NCI-H82 (cell line): ENCODE measurements at regions not wholly inside any gene's neighbourhood (a gene's known extent, or its start where the extent isn't known, plus 50 kb on each side); places are given as distances from the start of the nearest gene placed in this dataset.

ENCODE experiments used
- DNase-seq: peaks from one replicate; lab custom pipeline; 2025; lab: John Stamatoyannopoulos, UW

DNA sequence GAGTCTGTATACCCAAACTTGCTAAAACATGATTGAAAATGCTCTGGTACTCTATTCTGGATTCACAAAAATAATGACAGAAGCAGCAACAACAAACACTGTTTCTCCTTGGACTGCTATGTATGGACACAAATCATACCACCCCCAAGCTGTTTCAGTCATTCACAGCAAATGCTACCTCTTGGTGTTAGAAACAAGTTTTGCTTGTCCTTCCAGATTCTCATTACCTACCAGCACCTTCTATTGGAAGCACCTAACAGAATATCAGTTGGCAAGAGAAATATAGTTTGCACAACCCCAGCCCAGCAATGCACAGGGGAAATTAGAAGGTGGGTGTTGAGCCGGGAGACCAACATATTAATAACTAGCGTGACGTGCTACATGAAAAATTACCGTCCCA, 1950.9 kb downstream of the C4orf33 start:
- DNase-seq: no peak

DNA sequence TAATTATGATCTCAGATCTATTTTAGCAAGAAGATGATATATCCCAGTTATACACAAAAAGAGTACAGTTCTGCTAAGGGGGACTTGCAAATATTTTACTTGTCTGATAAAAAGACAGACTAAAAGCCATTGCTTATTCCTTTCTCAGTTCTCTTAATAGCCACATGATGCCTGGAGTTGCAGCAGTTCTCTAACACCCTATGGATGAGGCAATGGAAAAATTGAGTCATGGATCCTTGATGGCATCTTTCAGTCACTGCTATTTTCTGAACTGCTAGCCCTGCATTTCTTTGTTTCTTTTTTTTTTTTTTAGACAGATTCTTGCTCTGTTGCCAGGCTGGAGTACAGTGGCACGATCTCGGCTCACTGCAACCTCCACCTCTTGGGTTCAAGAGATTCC, 1956.7 kb downstream of the C4orf33 start:
- no peak for DNase-seq

DNA sequence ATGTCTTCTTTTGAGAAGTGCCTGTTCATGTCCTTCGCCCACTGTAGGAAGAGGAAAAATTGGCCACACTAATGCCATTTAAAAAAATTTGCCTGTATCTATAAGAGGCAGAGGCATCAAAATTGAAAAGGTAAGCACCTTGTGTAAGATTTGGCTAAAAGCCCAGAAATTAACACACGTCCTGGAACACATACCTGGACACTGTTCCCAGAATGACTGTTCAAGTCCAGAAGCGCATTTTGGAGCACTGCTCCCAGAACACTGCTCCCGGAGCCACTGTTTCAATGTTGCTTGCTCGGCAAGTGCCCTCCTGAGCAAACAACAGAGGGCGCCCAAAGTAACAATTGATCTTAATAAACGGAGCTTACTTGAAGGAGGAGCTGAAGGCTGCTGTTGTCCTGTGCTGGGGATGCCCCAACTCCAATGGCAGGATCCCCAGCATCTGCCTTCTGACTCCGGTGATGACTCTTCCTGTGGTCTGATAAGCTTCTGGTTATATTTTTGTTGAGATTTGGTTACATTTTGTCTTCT, 1958.6 kb downstream of the C4orf33 start:
- peak; percentile 4 for DNase-seq

DNA sequence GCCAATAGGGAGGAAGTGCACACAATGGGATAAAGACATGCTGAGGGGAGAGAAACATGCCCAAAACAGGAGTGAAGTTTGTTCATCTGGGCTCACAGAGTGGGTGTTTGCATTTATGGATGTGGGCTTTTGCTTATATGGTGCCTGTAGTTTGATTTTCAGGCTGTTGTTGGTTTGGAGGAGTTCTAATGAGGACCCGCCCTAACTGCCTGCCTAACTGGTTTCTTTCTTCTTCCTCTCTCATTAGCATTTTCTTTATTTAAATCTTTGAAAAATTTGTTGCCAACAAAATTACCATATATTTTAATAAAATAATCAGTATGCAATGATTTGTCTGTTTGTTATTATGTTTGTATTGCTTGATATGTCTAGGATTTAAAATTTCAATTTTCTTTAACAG, 1965.8 kb downstream of the C4orf33 start:
- DNase-seq: no peak

DNA sequence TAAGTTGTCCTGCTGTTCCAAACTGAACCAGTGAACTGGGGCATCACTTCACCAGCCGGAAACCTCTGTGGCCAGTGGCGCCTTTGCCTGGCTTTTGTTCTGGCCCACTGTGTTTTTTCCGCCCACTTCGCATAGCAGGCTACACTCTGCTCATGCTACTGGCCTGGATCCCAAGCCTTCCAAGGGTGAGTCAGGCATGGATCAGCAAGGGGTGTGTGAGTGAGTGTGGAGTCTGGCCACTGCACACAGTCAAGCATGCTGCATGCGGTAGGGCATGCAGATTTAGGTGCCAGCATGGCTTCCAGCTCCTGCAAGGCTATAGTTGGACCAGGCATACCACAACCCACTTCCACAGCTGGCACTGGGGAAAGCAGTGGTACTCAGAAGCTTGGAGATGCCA, 1967.9 kb downstream of the C4orf33 start:
- DNase-seq: no peak

DNA sequence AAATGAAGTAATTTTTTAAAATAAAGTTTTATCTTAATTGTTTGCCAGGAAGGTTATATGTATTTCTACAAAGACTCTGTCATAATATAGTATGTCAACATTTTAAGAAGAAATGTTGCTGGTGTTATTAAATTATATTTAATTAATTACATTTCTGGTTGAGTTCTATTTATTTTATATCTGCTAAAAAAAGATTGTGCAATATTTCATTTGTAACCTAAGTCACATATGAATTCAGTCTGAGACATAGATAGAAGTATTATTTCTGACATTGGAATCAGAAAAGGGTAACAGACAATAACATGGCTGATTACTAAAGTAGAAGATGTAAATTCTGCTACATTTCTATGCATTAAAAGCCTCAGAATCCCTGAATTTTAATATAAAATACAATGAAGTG, 1985.1 kb downstream of the C4orf33 start:
- no peak for DNase-seq

DNA sequence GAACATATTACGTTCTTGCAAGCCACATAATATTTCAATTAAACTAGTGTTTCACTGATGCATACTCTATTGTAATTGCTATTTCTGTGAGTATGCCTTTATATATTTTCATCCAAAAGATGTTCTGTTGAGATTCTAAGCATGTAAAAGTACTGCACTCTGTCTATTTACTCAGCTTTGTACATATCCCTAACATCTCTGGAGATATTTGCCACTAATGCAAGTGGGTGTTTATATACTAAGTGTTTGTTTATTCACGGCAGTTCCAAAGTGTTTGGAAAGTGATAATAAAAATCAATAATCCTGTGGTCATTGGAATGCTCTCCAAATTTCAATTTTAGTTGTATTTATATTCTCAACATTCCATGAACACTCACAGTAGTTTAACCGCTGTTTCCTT, 1989.0 kb downstream of the C4orf33 start:
- no peak for DNase-seq

DNA sequence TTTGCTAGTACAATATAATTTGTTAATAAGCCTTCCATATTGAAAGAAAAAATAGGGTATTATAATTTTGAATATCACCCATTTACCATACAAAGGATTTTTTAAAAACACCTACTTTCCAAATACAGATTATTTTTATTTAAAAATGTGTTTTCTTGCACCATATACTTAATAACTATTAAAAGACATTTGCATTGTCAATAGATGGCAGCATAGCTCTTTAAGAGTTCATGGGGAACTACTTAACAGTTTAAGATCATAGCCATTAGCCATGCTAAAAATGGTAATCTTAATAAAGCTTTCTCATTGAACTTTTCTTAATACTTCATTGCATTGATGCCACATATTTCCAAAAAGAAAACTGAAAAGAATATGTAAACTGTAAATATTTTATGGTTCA, 1995.9 kb downstream of the C4orf33 start:
- peak; percentile 60 for DNase-seq

DNA sequence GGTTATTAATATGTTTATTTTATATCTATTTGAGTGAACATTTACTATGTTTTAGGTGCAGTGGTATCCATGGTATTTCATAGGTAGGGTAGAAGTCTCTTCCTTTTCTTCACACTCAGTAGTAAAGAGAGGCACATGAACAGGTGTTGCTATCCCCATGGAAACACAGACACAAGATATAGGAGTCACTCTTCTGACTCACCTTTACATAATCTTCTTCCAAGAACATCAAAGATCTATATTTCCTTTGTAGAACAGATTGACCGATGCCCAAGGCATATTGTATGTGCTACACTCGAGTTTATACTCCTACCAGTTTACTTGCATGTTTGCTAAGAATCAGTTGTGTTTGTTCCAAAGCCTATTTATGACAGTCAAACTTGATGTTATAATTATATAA, 1997.4 kb downstream of the C4orf33 start:
- DNase-seq: peak; percentile 2

DNA sequence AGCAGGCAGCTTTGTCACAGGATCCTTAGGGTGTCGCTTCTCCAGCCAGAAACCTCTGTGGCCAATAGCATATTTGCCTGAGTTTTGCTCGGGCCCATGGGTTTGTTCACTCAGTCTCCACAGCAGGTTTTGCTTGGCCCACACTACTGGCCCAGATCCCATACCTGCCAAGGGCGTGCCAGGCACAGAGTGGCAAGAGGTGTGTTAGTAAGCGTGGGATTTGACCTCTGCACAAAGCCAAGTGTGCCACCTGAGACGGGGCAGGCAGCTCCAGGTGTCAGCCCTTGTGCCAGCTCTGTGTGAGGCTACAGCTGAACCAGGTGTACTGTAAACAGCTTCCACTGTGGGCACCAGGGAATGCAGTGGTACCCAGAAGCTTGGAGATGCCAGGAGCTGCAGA, 2003.0 kb downstream of the C4orf33 start:
- no peak for DNase-seq

DNA sequence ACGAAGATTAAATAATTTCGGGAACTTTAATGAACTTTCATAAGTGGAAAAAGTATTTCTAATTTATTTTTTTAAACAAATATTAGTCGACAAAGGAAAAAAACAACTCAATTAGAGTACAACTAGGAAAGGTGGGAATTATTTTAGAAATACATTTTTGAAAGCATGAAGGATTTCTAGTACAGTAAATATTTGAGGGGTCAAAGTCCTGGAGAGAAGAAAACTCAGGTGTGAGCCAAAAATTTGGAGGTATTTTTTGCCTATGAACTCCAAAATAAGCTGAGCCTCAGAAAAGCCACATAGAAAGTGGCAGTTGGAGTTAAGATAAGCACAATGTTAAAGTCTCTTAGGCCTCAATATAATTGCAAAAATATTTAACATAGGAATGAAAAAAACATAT, 2017.3 kb downstream of the C4orf33 start:
- DNase-seq: no peak

DNA sequence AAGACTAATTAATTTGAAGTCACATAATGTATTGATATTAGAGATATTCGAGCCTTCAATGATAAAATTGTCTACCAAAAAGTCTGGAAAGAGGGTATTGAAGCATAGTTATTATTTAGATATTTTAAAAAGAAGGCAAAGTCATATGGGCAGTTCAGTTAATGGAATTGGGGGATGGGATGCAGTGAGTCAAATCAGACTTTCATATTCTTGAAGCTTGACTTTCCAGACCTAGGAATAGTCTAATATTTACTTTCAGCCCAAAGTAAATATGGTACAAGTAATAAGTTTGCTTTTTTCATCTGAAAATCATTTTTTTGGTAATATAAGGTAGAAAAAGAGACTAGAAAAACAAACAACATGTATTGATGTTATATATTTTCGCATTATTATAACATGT, 2017.8 kb downstream of the C4orf33 start:
- DNase-seq: no peak

DNA sequence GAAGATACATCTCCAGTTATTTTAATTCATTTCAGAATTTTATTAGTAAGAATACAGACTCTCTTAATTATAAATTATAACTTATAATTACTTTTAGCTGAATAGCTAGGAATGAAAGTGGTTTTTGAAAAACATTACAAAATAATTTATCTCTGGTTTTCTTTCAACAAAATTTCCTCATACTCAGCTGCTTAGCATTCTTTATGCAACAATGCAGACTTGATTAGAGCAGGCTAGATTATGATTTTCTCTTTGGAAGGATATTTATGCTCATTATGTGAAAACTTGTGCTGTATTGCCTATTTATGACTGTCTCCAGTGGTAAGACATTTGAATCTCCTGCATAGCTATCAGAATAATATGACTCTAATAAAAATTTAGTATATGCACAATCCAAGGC, 2023.7 kb downstream of the C4orf33 start:
- DNase-seq: no peak

DNA sequence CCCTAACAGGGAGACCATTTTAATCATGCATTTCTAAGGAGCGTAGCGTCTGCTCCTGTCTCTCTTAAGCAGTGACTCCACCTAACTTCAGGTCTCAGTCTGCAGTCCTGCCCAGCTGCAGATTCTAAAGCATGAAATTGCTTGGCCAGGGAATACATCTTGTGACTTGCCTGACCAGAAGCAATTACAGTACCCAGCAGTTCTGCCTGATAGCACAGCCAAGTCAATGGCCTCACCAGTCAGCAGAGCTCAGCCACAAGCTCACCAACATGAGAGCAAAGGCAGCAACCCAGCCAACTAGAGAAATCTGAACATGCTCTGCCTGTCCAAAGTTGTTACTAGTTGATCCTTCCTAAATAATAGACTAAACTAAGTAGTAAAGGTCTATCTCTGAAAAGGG, 2011.9 kb upstream of the PCDH10 start:
- no peak for DNase-seq

DNA sequence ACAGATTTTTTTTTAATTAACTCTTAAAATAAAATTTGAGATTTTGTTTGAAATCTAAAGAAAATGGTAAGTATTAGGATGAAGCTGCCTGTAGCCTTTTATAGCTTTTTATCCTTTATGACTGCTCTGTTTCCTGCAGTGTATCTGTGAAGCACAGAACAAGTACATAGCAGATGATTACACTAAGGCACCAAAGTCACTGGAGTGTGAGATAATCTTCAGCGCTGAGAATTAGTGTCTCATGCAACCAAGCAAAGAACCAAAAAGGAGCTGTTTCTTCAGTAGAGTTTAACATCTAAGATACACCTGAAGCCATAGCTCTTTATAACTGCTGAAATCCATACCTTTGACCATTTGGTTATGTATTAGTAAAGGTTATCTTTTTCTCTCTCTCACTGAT, 1989.8 kb upstream of the PCDH10 start:
- DNase-seq: peak; percentile 6

DNA sequence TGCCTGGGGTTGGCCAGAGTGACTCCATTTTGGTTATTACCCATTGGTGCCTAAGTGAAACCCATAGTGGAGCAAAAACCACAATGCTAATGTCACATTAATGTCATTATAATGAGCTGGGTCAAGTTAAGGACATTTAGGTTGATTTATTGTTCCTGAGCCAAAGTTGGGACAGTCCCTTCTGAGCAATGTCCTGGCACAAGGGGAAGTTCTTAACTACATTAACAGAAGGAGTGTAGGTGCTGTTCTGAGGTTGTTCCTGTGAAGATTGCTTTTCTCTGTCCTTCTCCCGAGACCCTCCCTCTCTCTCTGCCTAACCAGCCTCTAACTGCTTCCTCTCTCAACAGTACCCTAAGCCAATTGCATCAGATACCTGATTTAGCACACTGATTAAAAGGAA, 1956.8 kb upstream of the PCDH10 start:
- DNase-seq: no peak

DNA sequence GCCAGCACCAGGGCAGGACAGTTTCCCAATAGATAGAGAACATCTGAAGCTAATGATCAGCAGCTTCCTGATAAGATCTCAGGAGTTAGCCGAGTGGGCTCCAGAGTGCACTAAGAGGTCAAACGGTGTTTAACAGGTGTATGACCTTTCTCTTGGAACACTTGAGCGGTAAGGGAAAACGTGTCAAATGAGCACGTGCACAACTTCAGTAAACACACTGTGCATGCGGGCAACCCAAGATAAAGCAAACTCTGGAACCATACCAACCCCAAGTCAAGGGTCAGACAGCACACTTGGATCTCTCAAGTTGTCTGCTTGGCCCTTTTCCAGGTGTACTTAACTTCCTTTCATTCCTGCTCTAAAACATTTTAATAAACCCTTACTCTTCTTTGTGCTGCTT, 1941.5 kb upstream of the PCDH10 start:
- no peak for DNase-seq

DNA sequence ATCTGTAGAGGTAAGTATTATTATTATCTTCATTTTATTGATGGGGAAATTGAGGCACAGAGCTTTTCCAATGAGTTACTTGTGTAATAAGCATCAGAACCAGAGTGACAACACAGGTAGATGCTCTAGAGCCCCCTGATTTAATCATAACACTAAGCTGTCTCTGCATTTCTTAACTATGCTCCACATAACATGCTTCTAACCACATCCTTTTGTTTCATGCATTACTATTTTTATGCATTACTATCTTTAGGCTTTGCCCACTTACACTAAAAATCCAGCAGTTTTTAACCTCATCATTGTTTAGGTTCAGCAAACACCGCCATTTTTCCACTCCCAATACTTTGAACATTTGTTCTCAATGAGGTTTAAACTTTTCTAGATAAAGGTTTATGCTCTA, 1900.8 kb upstream of the PCDH10 start:
- DNase-seq: no peak

DNA sequence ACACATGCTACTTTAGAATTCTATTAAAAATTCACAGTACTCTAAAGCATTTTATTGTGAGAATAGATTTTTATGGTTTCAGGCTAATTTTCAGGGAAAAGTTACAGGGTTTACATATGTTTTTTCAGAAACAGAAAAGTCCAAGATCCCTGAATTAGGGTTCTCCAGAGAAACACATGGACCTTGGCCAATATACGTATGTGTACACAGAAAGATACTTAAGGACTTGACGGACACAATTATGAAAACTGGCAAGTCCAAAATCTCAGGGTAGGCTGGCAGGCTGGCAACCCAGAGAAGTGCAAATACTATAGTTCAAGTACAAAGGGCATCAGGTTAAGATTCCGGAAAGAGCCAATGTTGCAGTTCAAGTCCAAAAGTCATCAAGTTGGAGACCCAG, 1897.8 kb upstream of the PCDH10 start:
- no peak for DNase-seq

DNA sequence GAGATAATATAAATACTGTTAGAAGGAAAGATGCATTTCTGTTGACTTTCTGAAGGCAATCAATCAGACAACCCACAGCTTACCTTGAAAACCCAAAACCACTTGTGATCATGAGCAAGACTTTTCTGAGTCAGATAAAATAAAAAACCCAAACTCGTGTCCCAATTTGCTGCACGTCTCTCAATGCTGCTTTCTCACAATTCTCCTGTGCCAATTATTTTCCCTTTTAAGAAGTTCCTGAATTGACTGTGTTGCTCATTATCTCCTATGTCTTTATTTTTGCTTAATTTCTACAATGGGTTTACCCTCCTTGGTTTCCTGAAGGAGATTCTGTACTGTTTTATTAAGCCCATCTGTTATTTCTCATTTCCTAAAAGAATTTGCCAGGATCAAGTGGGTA, 1891.9 kb upstream of the PCDH10 start:
- no peak for DNase-seq

DNA sequence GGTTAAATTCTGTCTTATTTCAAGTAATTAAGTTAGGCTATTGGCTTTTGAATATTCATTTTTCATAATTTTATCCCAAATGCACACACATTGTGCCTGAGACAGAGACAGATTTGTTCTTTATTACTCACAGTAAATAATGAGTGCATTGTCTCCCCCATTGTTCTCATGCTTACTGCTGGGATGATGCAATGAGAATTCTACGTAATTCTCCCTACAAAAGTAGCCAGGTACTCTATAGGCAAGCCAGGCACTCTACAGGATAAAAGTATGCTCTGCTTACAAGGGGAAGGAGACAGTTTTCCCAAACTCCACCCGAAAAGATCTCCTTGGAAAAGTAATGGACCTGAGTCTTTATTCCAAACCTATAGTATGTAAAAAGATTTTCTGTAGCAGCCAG, 1890.7 kb upstream of the PCDH10 start:
- DNase-seq: no peak

DNA sequence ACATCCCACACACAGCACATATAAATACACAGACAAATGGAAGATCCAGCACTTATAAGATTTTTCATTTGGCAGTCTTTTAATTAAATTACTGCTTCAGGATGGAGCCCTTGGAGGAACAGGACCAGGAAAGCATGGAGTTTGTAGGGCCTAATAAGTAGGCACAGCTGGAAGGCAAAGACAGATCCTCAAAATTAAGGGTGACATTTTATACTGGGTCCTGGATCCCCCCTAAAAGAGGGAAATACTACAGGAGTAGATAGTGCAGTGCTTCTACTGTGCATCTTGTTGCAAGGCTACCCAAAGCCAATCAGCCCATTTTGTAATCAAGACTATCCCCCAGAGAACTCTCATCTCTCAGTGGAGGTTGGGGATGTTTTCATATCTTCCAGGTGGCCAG, 1860.7 kb upstream of the PCDH10 start:
- no peak for DNase-seq

DNA sequence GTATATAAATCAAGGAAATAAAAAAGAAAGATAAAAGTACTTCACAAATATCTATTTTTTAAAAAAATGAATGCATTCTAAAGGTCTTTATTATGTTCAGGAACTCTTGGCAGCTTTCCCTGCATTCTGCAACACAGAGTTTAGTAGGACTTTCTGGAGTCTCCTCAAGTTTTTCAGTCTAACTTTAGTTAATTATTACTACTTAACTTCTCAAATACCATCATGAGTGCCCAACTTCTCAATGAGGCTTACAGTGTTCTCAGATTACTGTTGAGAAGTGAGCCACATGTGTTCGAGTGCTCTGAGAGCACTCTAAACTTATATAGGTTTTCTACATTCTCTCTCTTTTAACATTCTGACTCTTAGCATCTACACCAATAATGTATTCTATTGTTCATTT, 1852.9 kb upstream of the PCDH10 start:
- DNase-seq: no peak

DNA sequence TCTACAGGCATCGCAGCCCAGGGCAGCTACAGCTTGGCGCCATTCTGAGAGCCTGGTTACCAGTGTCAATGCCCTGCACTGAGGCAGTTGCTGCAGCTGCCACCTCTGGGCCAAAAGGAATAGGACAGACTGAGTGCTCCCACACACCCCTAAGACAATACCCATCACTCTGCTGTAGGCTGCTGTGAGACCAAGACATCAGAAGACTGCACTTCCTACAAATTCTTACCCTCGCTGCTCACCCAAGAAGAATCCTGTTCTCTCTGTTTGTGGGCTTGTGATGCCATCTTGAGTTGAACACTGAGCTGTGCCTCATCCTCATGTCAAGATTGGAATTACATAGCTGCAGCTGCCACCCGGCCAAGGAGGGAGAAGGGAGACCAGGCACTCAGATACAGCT, 1847.0 kb upstream of the PCDH10 start:
- no peak for DNase-seq

DNA sequence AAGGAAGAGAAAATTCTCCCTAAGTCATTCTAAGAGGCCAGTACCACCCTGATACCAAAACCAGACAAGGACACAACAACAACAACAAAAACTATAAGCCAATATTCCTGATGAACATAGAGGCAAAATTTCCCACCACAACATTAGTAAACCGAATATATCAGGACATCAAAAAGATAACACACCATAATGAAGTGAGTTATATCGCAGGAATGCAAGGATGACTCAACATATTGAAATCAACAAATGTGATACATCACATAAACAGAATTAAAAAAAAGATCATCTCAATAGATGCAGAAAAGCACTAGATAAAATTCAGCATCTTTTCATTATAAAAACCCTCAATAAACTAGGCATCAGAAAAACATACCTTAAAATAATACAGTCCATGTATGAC, 1844.4 kb upstream of the PCDH10 start:
- no peak for DNase-seq
